ENCODE measurements at regions not wholly inside any gene's neighbourhood (a gene's known extent, or its start where the extent isn't known, plus 50 kb on each side); places are given as distances from the start of the nearest gene placed in this dataset.
"Not testable (repeated sequence)": the region's sequence is repeated elsewhere in the genome, so short reads cannot be mapped to it uniquely, and the experiment has no call there.

GRCh38 chr9:104269996-104270963, 176.2 kb downstream of the SMC2 start:
- no peak for DNase-seq (ENCODE audit: low spot score)

GRCh38 chr9:104276709-104277245, 182.7 kb downstream of the SMC2 start:
- DNase-seq (ENCODE audit: low spot score), result no peak

- DNase-seq (ENCODE audit: low spot score), result no peak
Measured at GRCh38 chr9:104278929-104279496, 184.9 kb downstream of the SMC2 start.

- no peak for DNase-seq (ENCODE audit: low spot score)
Measured at GRCh38 chr9:104279535-104280177, 185.5 kb downstream of the SMC2 start.

- DNase-seq (ENCODE audit: low spot score), result peak; percentile 20
Measured at GRCh38 chr9:104280178-104280560, 186.1 kb downstream of the SMC2 start.

GRCh38 chr9:104280711-104281110, 186.6 kb downstream of the SMC2 start:
- DNase-seq (ENCODE audit: low spot score), result no peak

GRCh38 chr9:104286187-104286586, 192.1 kb downstream of the SMC2 start:
- DNase-seq (ENCODE audit: low spot score), result no peak

- DNase-seq (ENCODE audit: low spot score), result no peak
Measured at GRCh38 chr9:104286799-104287198, 192.7 kb downstream of the SMC2 start.

- no peak for DNase-seq (ENCODE audit: low spot score)
Measured at GRCh38 chr9:104287253-104287878, 193.3 kb downstream of the SMC2 start.

GRCh38 chr9:104293877-104294276, 199.8 kb downstream of the SMC2 start:
- no peak for DNase-seq (ENCODE audit: low spot score)

- DNase-seq (ENCODE audit: low spot score), result no peak
Measured at GRCh38 chr9:104300124-104300523, 203.9 kb upstream of the OR13F1 start.

GRCh38 chr9:104301755-104302154, 202.3 kb upstream of the OR13F1 start:
- DNase-seq (ENCODE audit: low spot score), result no peak

GRCh38 chr9:104302775-104303174, 201.3 kb upstream of the OR13F1 start:
- DNase-seq (ENCODE audit: low spot score), result no peak

GRCh38 chr9:104304925-104305324, 199.1 kb upstream of the OR13F1 start:
- DNase-seq (ENCODE audit: low spot score), result no peak

- DNase-seq (ENCODE audit: low spot score), result no peak
Measured at GRCh38 chr9:104313396-104314110, 190.5 kb upstream of the OR13F1 start.

- not testable (repeated sequence) for DNase-seq (ENCODE audit: low spot score)
Measured at GRCh38 chr9:104316201-104317009, 187.7 kb upstream of the OR13F1 start.

GRCh38 chr9:104319198-104319597, 184.9 kb upstream of the OR13F1 start:
- DNase-seq (ENCODE audit: low spot score), result no peak

GRCh38 chr9:104319685-104320084, 184.4 kb upstream of the OR13F1 start:
- no peak for DNase-seq (ENCODE audit: low spot score)

- no peak for DNase-seq (ENCODE audit: low spot score)
Measured at GRCh38 chr9:104322596-104322995, 181.5 kb upstream of the OR13F1 start.

- DNase-seq (ENCODE audit: low spot score), result not testable (repeated sequence)
Measured at GRCh38 chr9:104323967-104324694, 179.9 kb upstream of the OR13F1 start.
